NT2/D1 (cell line): ENCODE measurements at regions not wholly inside any gene's neighbourhood (a gene's known extent, or its start where the extent isn't known, plus 50 kb on each side); places are given as distances from the start of the nearest gene placed in this dataset.

ENCODE experiments used
- YY1 ChIP-seq: IDR thresholded peaks from 2 replicates; pipeline ENCODE4 v1.6.1; 2011; ENCODE audit not compliant: insufficient read length, insufficient read depth
- ZNF274 ChIP-seq: IDR thresholded peaks from 2 replicates; pipeline ENCODE4 v1.6.1; 2011; ENCODE audit warnings: mild to moderate bottlenecking, low read depth, low read length

DNA sequence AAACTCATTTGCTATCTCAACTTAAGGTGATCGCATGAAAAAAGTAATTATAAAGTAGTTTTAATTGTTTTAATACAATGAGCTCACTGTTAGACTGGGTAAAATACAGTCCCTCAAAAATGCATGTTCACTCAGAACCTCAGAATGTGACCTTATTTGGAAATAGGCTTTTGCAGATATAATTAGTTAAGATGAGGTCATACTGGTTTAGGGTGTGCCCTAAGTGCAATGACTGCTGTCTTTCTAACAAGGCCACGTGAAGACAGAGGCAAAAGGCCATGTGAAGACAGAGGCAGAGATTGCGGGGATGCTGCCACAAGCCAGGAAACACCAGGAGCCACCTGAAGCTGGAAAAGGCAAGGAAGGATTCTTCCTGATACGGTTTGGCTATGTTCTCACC is 262.1 kb downstream of the NKX6-1 start:
- no peak for TF ChIP-seq ZNF274
- TF ChIP-seq YY1 = no peak
